GM12878 (cell line): ENCODE measurements at regions not wholly inside any gene's neighbourhood (a gene's known extent, or its start where the extent isn't known, plus 50 kb on each side); places are given as distances from the start of the nearest gene placed in this dataset.

ENCODE experiments used
- CEBPZ ChIP-seq: fragments of 150-350 bp; IDR thresholded peaks from 2 replicates; pipeline ENCODE4 v1.6.1; 2016; ENCODE audit warnings: low read depth, low read length
- E4F1 ChIP-seq: fragments of 450-650 bp; IDR thresholded peaks from 2 replicates; pipeline ENCODE4 v1.6.1; 2018; ENCODE audit warnings: borderline replicate concordance, mild to moderate bottlenecking; ENCODE audit not compliant: partially characterized antibody
- HDAC2 ChIP-seq: fragments of 200-600 bp; sonication (generic); IDR thresholded peaks from 2 replicates; pipeline ENCODE4 v1.6.1; 2017
- HDGF ChIP-seq: fragments of 450-650 bp; IDR thresholded peaks from 2 replicates; pipeline ENCODE4 v1.6.1; 2016; ENCODE audit warnings: antibody characterized with exemption
- MTA3 ChIP-seq: IDR thresholded peaks from 2 replicates; pipeline ENCODE4 v1.6.1; 2012; ENCODE audit warnings: low read length, inconsistent platforms, borderline replicate concordance
- ZBED1 ChIP-seq: IDR thresholded peaks from 2 replicates; pipeline ENCODE4 v1.6.1; 2016; ENCODE audit warnings: borderline replicate concordance
- ZBTB40 ChIP-seq: fragments of 450-650 bp; IDR thresholded peaks from 2 replicates; pipeline ENCODE4 v1.6.1; 2016; ENCODE audit warnings: mild to moderate bottlenecking, moderate library complexity, borderline replicate concordance

GRCh38 chr9:11708899-11709298, 984.3 kb upstream of the TYRP1 start (continued):
- TF ChIP-seq E4F1 (no peak), CEBPZ (no peak), MTA3 (no peak), HDAC2 (no peak), ZBED1 (no peak), HDGF (no peak), ZBTB40 (no peak)
